Brain microvascular endothelial cell (primary cell): ENCODE measurements at regions not wholly inside any gene's neighbourhood (a gene's known extent, or its start where the extent isn't known, plus 50 kb on each side); places are given as distances from the start of the nearest gene placed in this dataset.

Experiments
- DNase-seq: peaks from one replicate; pipeline ENCODE4 v3.0.0-alpha.2; 2020
- H3K27ac ChIP-seq: fragments of 250-450 bp; sonication (Bioruptor Pico); 2 replicates; pipeline ENCODE4 v1.5.1; 2020; ENCODE audit warnings: mild to moderate bottlenecking, moderate library complexity
- H3K27me3 ChIP-seq: fragments of 250-450 bp; sonication (Bioruptor Pico); replicated peaks from 2 replicates; pipeline ENCODE4 v1.5.1; 2020; ENCODE audit warnings: mild to moderate bottlenecking
- H3K36me3 ChIP-seq: fragments of 250-450 bp; sonication (Bioruptor Pico); replicated peaks from 2 replicates; pipeline ENCODE4 v1.5.1; 2020; ENCODE audit warnings: mild to moderate bottlenecking
- H3K4me3 ChIP-seq: 2 replicates; pipeline ENCODE4 v1.5.1; 2011; ENCODE audit warnings: low read depth, mild to moderate bottlenecking, control low read depth, low read length, moderate library complexity
- in situ Hi-C: cut with HindIII; loops from 2 replicates; pipeline ENCODE4 v1.10.0; 2017; ENCODE audit warnings: low sequenced_read_pairs, low pct_ligation_motif_present
- TF ChIP-seq, protein P1 (sequence below): IDR thresholded peaks from 2 replicates; pipeline ENCODE4 v1.5.1; 2011; ENCODE audit warnings: low read depth, mild to moderate bottlenecking, moderate library complexity, low read length, control low read depth, inconsistent platforms; ENCODE audit errors: missing control alignments

GRCh38 chr2:114031605-114032505 is 142.0 kb downstream of the ACTR3 start:
- Histone ChIP-seq H3K36me3 (no peaks in the 10 kb centered on the region), H3K27me3 (no peaks in the 10 kb centered on the region), H3K27ac (no peak overlapping the region), H3K4me3 (no peak overlapping the region)
- in situ Hi-C loops: no loop called here
- TF ChIP-seq, protein P1, sequence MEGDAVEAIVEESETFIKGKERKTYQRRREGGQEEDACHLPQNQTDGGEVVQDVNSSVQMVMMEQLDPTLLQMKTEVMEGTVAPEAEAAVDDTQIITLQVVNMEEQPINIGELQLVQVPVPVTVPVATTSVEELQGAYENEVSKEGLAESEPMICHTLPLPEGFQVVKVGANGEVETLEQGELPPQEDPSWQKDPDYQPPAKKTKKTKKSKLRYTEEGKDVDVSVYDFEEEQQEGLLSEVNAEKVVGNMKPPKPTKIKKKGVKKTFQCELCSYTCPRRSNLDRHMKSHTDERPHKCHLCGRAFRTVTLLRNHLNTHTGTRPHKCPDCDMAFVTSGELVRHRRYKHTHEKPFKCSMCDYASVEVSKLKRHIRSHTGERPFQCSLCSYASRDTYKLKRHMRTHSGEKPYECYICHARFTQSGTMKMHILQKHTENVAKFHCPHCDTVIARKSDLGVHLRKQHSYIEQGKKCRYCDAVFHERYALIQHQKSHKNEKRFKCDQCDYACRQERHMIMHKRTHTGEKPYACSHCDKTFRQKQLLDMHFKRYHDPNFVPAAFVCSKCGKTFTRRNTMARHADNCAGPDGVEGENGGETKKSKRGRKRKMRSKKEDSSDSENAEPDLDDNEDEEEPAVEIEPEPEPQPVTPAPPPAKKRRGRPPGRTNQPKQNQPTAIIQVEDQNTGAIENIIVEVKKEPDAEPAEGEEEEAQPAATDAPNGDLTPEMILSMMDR: no peak
- DNase-seq: no peak

DNA sequence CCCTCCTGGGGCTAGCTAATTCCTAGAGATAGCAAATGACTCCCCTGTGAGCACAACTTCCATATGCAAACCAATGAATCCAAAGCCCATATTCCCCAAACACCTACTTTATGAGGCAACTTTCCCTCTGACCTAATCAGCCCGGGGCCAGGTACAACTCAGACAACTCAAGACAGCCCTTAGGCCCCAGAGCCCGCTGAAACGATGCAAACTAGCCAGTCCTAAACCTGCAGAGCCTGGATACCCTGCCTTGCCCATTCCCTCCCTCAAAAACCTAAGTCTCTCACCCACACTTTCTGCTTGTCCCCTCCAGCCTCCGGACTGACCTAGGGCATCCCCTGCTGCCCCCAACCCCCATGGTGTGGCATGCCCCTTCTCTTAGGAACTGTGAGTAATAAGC is 142.8 kb downstream of the ACTR3 start:
- in situ Hi-C loops: no loop called here
- no peaks in the 10 kb centered on the region for H3K36me3 ChIP-seq
- no peak overlapping the region for H3K4me3 ChIP-seq
- H3K27ac ChIP-seq: no peak overlapping the region
- no peak for DNase-seq
- H3K27me3 ChIP-seq: no peaks in the 10 kb centered on the region
- TF ChIP-seq, protein P1: no peak

DNA sequence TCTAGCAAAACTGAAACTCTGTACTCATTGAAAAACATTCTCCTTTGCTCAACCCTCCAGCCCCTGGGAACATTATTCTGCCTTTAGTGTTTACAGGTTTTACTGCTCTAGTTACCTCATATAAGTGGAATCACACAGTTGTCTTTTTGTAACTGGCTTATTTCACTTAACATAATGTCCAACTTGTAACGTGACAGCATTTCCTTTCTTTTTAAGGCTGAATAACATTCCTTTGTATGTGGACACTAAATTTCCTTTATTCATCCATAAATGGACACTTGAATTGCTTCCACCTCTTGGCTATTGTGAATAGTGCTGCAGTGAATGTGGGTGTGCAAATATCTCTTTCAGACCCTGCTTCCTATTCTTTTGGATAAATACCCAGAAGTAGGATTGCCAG is 144.9 kb downstream of the ACTR3 start:
- no peak overlapping the region for H3K27ac ChIP-seq
- no peak for DNase-seq
- H3K27me3 ChIP-seq: no peaks in the 10 kb centered on the region
- H3K36me3 ChIP-seq: no peaks in the 10 kb centered on the region
- TF ChIP-seq, protein P1: no peak
- H3K4me3 ChIP-seq: no peak overlapping the region
- in situ Hi-C loops: no loop called here

- no peak overlapping the region for H3K4me3 ChIP-seq
- in situ Hi-C loops: no loop called here
- H3K27ac ChIP-seq: no peak overlapping the region
- no peaks in the 10 kb centered on the region for H3K27me3 ChIP-seq
- no peaks in the 10 kb centered on the region for H3K36me3 ChIP-seq
- TF ChIP-seq, protein P1: no peak
- DNase-seq: no peak
These were observed 148.8 kb downstream of the ACTR3 start for GRCh38 chr2:114038710-114039109.

DNA sequence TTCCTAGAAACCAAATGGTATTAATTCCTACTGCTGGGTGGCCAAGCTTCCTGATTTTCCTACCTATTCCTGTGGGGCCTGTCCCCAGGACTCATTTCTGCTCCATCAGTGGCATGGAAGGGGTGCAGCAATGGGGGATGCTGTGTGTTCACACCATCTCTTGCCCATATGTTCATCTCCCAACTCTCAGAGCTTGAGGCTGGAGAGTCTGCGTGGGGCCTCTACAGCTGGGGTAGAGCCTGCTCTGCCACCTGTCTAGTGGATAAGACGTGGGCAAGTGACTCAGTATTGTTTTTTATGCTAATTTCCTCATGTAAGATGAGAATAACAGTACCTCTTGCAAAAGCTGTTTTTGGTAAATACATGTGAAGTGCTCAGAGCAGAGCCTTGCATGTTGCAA is 149.8 kb downstream of the ACTR3 start:
- Histone ChIP-seq H3K4me3 (no peak overlapping the region), H3K36me3 (no peaks in the 10 kb centered on the region), H3K27me3 (no peaks in the 10 kb centered on the region), H3K27ac (no peak overlapping the region)
- in situ Hi-C loops: no loop called here
- DNase-seq: no peak
- TF ChIP-seq, protein P1: no peak

DNA sequence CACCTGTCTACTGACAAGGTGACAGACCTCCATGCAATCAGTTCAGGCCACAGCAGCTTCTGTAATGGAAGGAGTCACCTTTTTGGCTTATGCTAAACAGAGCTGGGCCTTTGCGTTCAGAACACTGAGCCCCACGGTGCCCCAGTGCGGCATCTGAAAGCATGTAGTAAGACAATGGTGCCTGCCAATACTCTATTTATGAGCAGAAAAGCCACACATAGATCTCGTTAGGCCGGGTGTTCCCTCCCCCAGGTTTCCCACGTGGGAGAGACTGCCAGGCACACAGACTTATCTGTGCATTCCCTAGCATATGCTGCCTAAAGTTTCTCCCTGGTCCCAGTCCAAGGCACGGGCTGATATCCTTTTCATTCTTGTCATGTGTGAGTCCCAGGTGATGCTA is 150.9 kb downstream of the ACTR3 start:
- in situ Hi-C loops: no loop called here
- TF ChIP-seq, protein P1: no peak

More for the DNA sequence above, 150.9 kb downstream of the ACTR3 start:
- Histone ChIP-seq H3K27ac (no peak overlapping the region), H3K27me3 (no peaks in the 10 kb centered on the region), H3K4me3 (no peak overlapping the region), H3K36me3 (no peaks in the 10 kb centered on the region)
- no peak for DNase-seq
